CD4-positive, alpha-beta memory T cell (primary cell): ENCODE measurements at regions not wholly inside any gene's neighbourhood (a gene's known extent, or its start where the extent isn't known, plus 50 kb on each side); places are given as distances from the start of the nearest gene placed in this dataset.
A peak's percentile ranks its signal among the peaks of the same experiment; 100 is the strongest.

Experiments
- CTCF ChIA-PET: fragments of 350-600 bp; sonication (Branson Sonifier 250); formaldehyde crosslinking; loops from one replicate; lab custom pipeline; 2021; ENCODE audit warnings: inconsistent platforms; ENCODE audit not compliant: partially characterized antibody; lab: Charles Lee
- POLR2A ChIA-PET: fragments of 350-600 bp; sonication (Branson Sonifier 250); formaldehyde crosslinking; loops from one replicate; lab custom pipeline; 2021; ENCODE audit not compliant: partially characterized antibody; lab: Charles Lee
- DNase-seq, 5 donors: peaks; one replicate each; pipeline versions ENCODE4 v3.0.0 to v3.0.0-alpha.2; 2020 to 2022; ENCODE audit warnings: mixed read lengths in 1 of 5
- H3K27ac ChIP-seq: one replicate; pipeline ENCODE4 v1.7.0; 2013; ENCODE audit warnings: low read depth, low read length
- H3K27me3 ChIP-seq: 2 replicates; pipeline ENCODE4 v1.7.0; 2013; ENCODE audit warnings: mild to moderate bottlenecking, low read length, moderate library complexity; ENCODE audit not compliant: insufficient read depth
- H3K36me3 ChIP-seq: 2 replicates; pipeline ENCODE4 v1.7.0; 2013; ENCODE audit warnings: mild to moderate bottlenecking, low read length, moderate library complexity; ENCODE audit not compliant: insufficient read depth
- H3K4me1 ChIP-seq: 2 replicates; pipeline ENCODE4 v1.7.0; 2013; ENCODE audit warnings: mild to moderate bottlenecking, low read length, moderate library complexity; ENCODE audit not compliant: insufficient read depth
- H3K4me3 ChIP-seq, 2 donors: one replicate each; pipeline ENCODE4 v1.7.0; 2013; ENCODE audit warnings: low read length in 2 of 2, mild to moderate bottlenecking in 1 of 2
- H3K9me3 ChIP-seq, 2 donors: one replicate each; pipeline ENCODE4 v1.7.0; 2013; ENCODE audit warnings: low read length in 2 of 2, control low read depth in 1 of 2; ENCODE audit not compliant: control insufficient read depth in 1 of 2
- H3K27ac Mint-ChIP-seq, 7 donors: one replicate each; pipeline ENCODE4 v1.8.0; 2020 to 2021; ENCODE audit warnings: mixed read lengths in 7 of 7, mild to moderate bottlenecking in 6 of 7, inconsistent platforms in 3 of 7, moderate library complexity in 3 of 7
- H3K27me3 Mint-ChIP-seq, 2 donors: one replicate each; pipeline ENCODE4 v1.8.0; 2020 to 2021; ENCODE audit warnings: mixed read lengths in 2 of 2
- H3K36me3 Mint-ChIP-seq, 2 donors: one replicate each; pipeline ENCODE4 v1.8.0; 2020 to 2021; ENCODE audit warnings: mixed read lengths in 2 of 2, inconsistent platforms in 1 of 2, mild to moderate bottlenecking in 1 of 2
- H3K4me1 Mint-ChIP-seq, 4 donors: one replicate each; pipeline ENCODE4 v1.8.0; 2020 to 2021; ENCODE audit warnings: mixed read lengths in 4 of 4, mild to moderate bottlenecking in 1 of 4
- H3K4me3 Mint-ChIP-seq, 8 donors: one replicate each; pipeline ENCODE4 v1.8.0; 2020 to 2021; ENCODE audit warnings: mixed read lengths in 8 of 8, mild to moderate bottlenecking in 7 of 8, moderate library complexity in 6 of 8, inconsistent platforms in 3 of 8
- H3K9me3 Mint-ChIP-seq, 8 donors: one replicate each; pipeline ENCODE4 v1.8.0; 2020 to 2021; ENCODE audit warnings: mixed read lengths in 8 of 8, mild to moderate bottlenecking in 5 of 8, inconsistent platforms in 3 of 8, moderate library complexity in 1 of 8
- intact Hi-C: fragments of 100-400 bp; cut with micrococcal nuclease; formaldehyde crosslinking; loops from one replicate; pipeline ENCODE4 v1.15.1; 2023

GRCh38 chr1:82399093-82399492 lies 598.4 kb downstream of the ADGRL2 start:
- Mint-ChIP-seq H3K36me3 (no peaks in the 10 kb centered on the region), H3K9me3 (peaks cover 0 to 6% (median 0%) of the 10 kb centered on the region in 8 donors), H3K4me1 (no peaks in the 10 kb centered on the region), H3K4me3 (no peak overlapping the region), H3K27me3 (no peaks in the 10 kb centered on the region), H3K27ac (no peak overlapping the region)
- no peaks in the 10 kb centered on the region for H3K4me1 ChIP-seq
- H3K9me3 ChIP-seq: no peaks in the 10 kb centered on the region
- H3K4me3 ChIP-seq: no peak overlapping the region
- ChIA-PET CTCF (no interaction called here), POLR2A (no interaction called here)
- no peak for DNase-seq
- H3K36me3 ChIP-seq: no peaks in the 10 kb centered on the region
- H3K27ac ChIP-seq: no peak overlapping the region
- H3K27me3 ChIP-seq: no peaks in the 10 kb centered on the region
- intact Hi-C loops: no loop called here

- Histone ChIP-seq H3K4me3 (no peak overlapping the region), H3K4me1 (no peaks in the 10 kb centered on the region), H3K27me3 (no peaks in the 10 kb centered on the region), H3K9me3 (no peaks in the 10 kb centered on the region), H3K27ac (no peak overlapping the region), H3K36me3 (no peaks in the 10 kb centered on the region)
- no peak overlapping the region for H3K4me3 Mint-ChIP-seq
- peaks cover 0 to 6% (median 0%) of the 10 kb centered on the region in 8 donors for H3K9me3 Mint-ChIP-seq
- no peaks in the 10 kb centered on the region for H3K4me1 Mint-ChIP-seq
- intact Hi-C loops: no loop called here
- no peak for DNase-seq
- peak overlapping the region in 1 of 7 donors; percentile 19 for H3K27ac Mint-ChIP-seq
- ChIA-PET CTCF (interaction anchor here (0.7 kb wide), 1 partner anchor 63 kb away, joined by 3 read pairs; no protein-coding TSS in a partner anchor), POLR2A (no interaction called here)
- no peaks in the 10 kb centered on the region for H3K36me3 Mint-ChIP-seq
- H3K27me3 Mint-ChIP-seq: no peaks in the 10 kb centered on the region
Measured at GRCh38 chr1:82398357-82398756, 597.6 kb downstream of the ADGRL2 start.

GRCh38 chr1:82395440-82395839 lies 594.7 kb downstream of the ADGRL2 start:
- no peaks in the 10 kb centered on the region for H3K27me3 Mint-ChIP-seq
- H3K36me3 Mint-ChIP-seq: no peaks in the 10 kb centered on the region
- Histone ChIP-seq H3K4me1 (no peaks in the 10 kb centered on the region), H3K27ac (no peak overlapping the region), H3K36me3 (no peaks in the 10 kb centered on the region), H3K27me3 (no peaks in the 10 kb centered on the region), H3K4me3 (no peak overlapping the region), H3K9me3 (no peaks in the 10 kb centered on the region)
- CTCF ChIA-PET: no interaction called here
- POLR2A ChIA-PET: no interaction called here
- H3K4me3 Mint-ChIP-seq: no peak overlapping the region
- intact Hi-C loops: no loop called here
- peaks cover 0 to 7% (median 0%) of the 10 kb centered on the region in 8 donors for H3K9me3 Mint-ChIP-seq
- no peak overlapping the region for H3K27ac Mint-ChIP-seq
- no peaks in the 10 kb centered on the region for H3K4me1 Mint-ChIP-seq
- DNase-seq: no peak

GRCh38 chr1:82392946-82393345 lies 592.2 kb downstream of the ADGRL2 start:
- no peak for DNase-seq
- no peak overlapping the region for H3K27ac Mint-ChIP-seq
- CTCF ChIA-PET: no interaction called here
- H3K9me3 ChIP-seq: no peaks in the 10 kb centered on the region
- H3K27ac ChIP-seq: no peak overlapping the region
- POLR2A ChIA-PET: no interaction called here
- H3K9me3 Mint-ChIP-seq: peaks cover 0 to 8% (median 0%) of the 10 kb centered on the region in 8 donors
- H3K36me3 Mint-ChIP-seq: no peaks in the 10 kb centered on the region
- H3K27me3 ChIP-seq: no peaks in the 10 kb centered on the region
- no peaks in the 10 kb centered on the region for H3K27me3 Mint-ChIP-seq
- H3K4me3 ChIP-seq: no peak overlapping the region
- no peaks in the 10 kb centered on the region for H3K36me3 ChIP-seq
- no peaks in the 10 kb centered on the region for H3K4me1 ChIP-seq
- intact Hi-C loops: no loop called here
- H3K4me1 Mint-ChIP-seq: no peaks in the 10 kb centered on the region
- H3K4me3 Mint-ChIP-seq: no peak overlapping the region

- Mint-ChIP-seq H3K36me3 (no peaks in the 10 kb centered on the region), H3K27me3 (no peaks in the 10 kb centered on the region), H3K9me3 (peaks cover 0 to 8% (median 0%) of the 10 kb centered on the region in 8 donors), H3K27ac (no peak overlapping the region), H3K4me1 (no peaks in the 10 kb centered on the region), H3K4me3 (no peak overlapping the region)
- intact Hi-C loops: no loop called here
- CTCF ChIA-PET: no interaction called here
- H3K9me3 ChIP-seq: no peaks in the 10 kb centered on the region
- no peak overlapping the region for H3K27ac ChIP-seq
- no peaks in the 10 kb centered on the region for H3K27me3 ChIP-seq
- H3K36me3 ChIP-seq: no peaks in the 10 kb centered on the region
- no peak for DNase-seq
- POLR2A ChIA-PET: no interaction called here
- no peaks in the 10 kb centered on the region for H3K4me1 ChIP-seq
- H3K4me3 ChIP-seq: no peak overlapping the region
Measured at GRCh38 chr1:82392513-82392912, 591.8 kb downstream of the ADGRL2 start.

- no peak overlapping the region for H3K27ac ChIP-seq
- CTCF ChIA-PET: no interaction called here
- Mint-ChIP-seq H3K4me1 (no peaks in the 10 kb centered on the region), H3K27me3 (no peaks in the 10 kb centered on the region), H3K4me3 (no peak overlapping the region), H3K36me3 (no peaks in the 10 kb centered on the region), H3K9me3 (peaks cover 0 to 8% (median 0%) of the 10 kb centered on the region in 8 donors), H3K27ac (no peak overlapping the region)
- no peaks in the 10 kb centered on the region for H3K9me3 ChIP-seq
- intact Hi-C loops: no loop called here
- no peaks in the 10 kb centered on the region for H3K27me3 ChIP-seq
- no peak overlapping the region for H3K4me3 ChIP-seq
- DNase-seq: no peak
- POLR2A ChIA-PET: no interaction called here
- H3K36me3 ChIP-seq: no peaks in the 10 kb centered on the region
- H3K4me1 ChIP-seq: no peaks in the 10 kb centered on the region
Measured at GRCh38 chr1:82391712-82392111, 591.0 kb downstream of the ADGRL2 start.

GRCh38 chr1:82390627-82391026 lies 589.9 kb downstream of the ADGRL2 start:
- POLR2A ChIA-PET: no interaction called here
- CTCF ChIA-PET: no interaction called here
- Mint-ChIP-seq H3K4me3 (no peak overlapping the region), H3K4me1 (no peaks in the 10 kb centered on the region), H3K27me3 (no peaks in the 10 kb centered on the region), H3K27ac (no peak overlapping the region), H3K9me3 (peaks cover 0 to 7% (median 1%) of the 10 kb centered on the region in 8 donors), H3K36me3 (no peaks in the 10 kb centered on the region)
- no peak overlapping the region for H3K27ac ChIP-seq
- no peaks in the 10 kb centered on the region for H3K27me3 ChIP-seq
- H3K9me3 ChIP-seq: no peaks in the 10 kb centered on the region
- intact Hi-C loops: no loop called here
- H3K36me3 ChIP-seq: no peaks in the 10 kb centered on the region
- no peak for DNase-seq
- no peaks in the 10 kb centered on the region for H3K4me1 ChIP-seq
- H3K4me3 ChIP-seq: no peak overlapping the region

- intact Hi-C loops: loop anchor here (10.0 kb wide), 1 partner anchor 1514 kb away; no protein-coding TSS in a partner anchor
- Mint-ChIP-seq H3K4me1 (no peaks in the 10 kb centered on the region), H3K4me3 (no peak overlapping the region), H3K9me3 (peaks cover 0 to 11% (median 1%) of the 10 kb centered on the region in 8 donors), H3K27me3 (no peaks in the 10 kb centered on the region), H3K27ac (no peak overlapping the region), H3K36me3 (no peaks in the 10 kb centered on the region)
- ChIA-PET CTCF (no interaction called here), POLR2A (no interaction called here)
- Histone ChIP-seq H3K4me3 (no peak overlapping the region), H3K36me3 (no peaks in the 10 kb centered on the region), H3K9me3 (no peaks in the 10 kb centered on the region), H3K27ac (no peak overlapping the region), H3K4me1 (no peaks in the 10 kb centered on the region), H3K27me3 (no peaks in the 10 kb centered on the region)
- DNase-seq: no peak
Measured at GRCh38 chr1:82388679-82389078, 587.9 kb downstream of the ADGRL2 start.
